ENCODE measurements at regions not wholly inside any gene's neighbourhood (a gene's known extent, or its start where the extent isn't known, plus 50 kb on each side); places are given as distances from the start of the nearest gene placed in this dataset.

GRCh38 chr12:22967171-22967570 is 342.2 kb downstream of the ETNK1 start:
- no peak overlapping the region for H3K4me3 Mint-ChIP-seq

GRCh38 chr12:22969521-22969920 is 344.6 kb downstream of the ETNK1 start:
- Mint-ChIP-seq H3K27ac (no peak overlapping the region), H3K4me3 (no peak overlapping the region), H3K27me3 (no peaks in the 10 kb centered on the region), H3K36me3 (no peaks in the 10 kb centered on the region), H3K9me3 (peaks cover 0 to 4% (median 0%) of the 10 kb centered on the region in 3 donors), H3K4me1 (no peaks in the 10 kb centered on the region)
- H3K27ac ChIP-seq (ENCODE audit: low read length), result no peak overlapping the region
- no peak overlapping the region for H3K4me3 ChIP-seq (ENCODE audit: control insufficient read depth in 1 of 2, extremely low read depth in 1 of 2, low read length in 1 of 2)
- no CpG with 5 or more reads among the region's 4 CpGs for WGBS (ENCODE audit: insufficient coverage)
- CTCF ChIA-PET, result no interaction called here
- no peaks in the 10 kb centered on the region for H3K27me3 ChIP-seq (replicated peaks in 1 of 2; ENCODE audit: control insufficient read depth in 2 of 2, extremely low read depth in 1 of 2, insufficient read depth in 2 of 2, low read length in 1 of 2)
- ATAC-seq (replicated peaks in 1 of 4), result no peak
- H3K9me3 ChIP-seq, result no peaks in the 10 kb centered on the region
- DNase-seq, result no peak
- H3K4me1 ChIP-seq (ENCODE audit: control insufficient read depth in 1 of 2, extremely low read depth in 1 of 2, insufficient read depth in 2 of 2, low read length in 2 of 2), result no peaks in the 10 kb centered on the region
- POLR2A ChIA-PET, result no interaction called here
- no peaks in the 10 kb centered on the region for H3K36me3 ChIP-seq (ENCODE audit: control insufficient read depth in 2 of 2, extremely low read depth in 1 of 2, insufficient read depth in 1 of 2, low read length in 1 of 2)

More at GRCh38 chr12:22967171-22967570, 342.2 kb downstream of the ETNK1 start:
- DNase-seq, result no peak
- Histone ChIP-seq H3K36me3 (ENCODE audit: control insufficient read depth in 2 of 2, extremely low read depth in 1 of 2, insufficient read depth in 1 of 2, low read length in 1 of 2) (no peaks in the 10 kb centered on the region), H3K4me3 (ENCODE audit: control insufficient read depth in 1 of 2, extremely low read depth in 1 of 2, low read length in 1 of 2) (no peak overlapping the region), H3K4me1 (ENCODE audit: control insufficient read depth in 1 of 2, extremely low read depth in 1 of 2, insufficient read depth in 2 of 2, low read length in 2 of 2) (no peaks in the 10 kb centered on the region), H3K9me3 (no peaks in the 10 kb centered on the region), H3K27me3 (replicated peaks in 1 of 2; ENCODE audit: control insufficient read depth in 2 of 2, extremely low read depth in 1 of 2, insufficient read depth in 2 of 2, low read length in 1 of 2) (no peaks in the 10 kb centered on the region), H3K27ac (ENCODE audit: low read length) (no peak overlapping the region)
- peaks cover 0 to 6% (median 0%) of the 10 kb centered on the region in 3 donors for H3K9me3 Mint-ChIP-seq
- POLR2A ChIA-PET, result no interaction called here
- H3K4me1 Mint-ChIP-seq, result no peaks in the 10 kb centered on the region
- CTCF ChIA-PET, result no interaction called here
- ATAC-seq (replicated peaks in 1 of 4), result no peak
- no peaks in the 10 kb centered on the region for H3K27me3 Mint-ChIP-seq
- H3K27ac Mint-ChIP-seq, result no peak overlapping the region
- H3K36me3 Mint-ChIP-seq, result no peaks in the 10 kb centered on the region

GRCh38 chr12:22971247-22971646 is 346.3 kb downstream of the ETNK1 start:
- no peak for ATAC-seq (replicated peaks in 1 of 4)
- H3K4me3 Mint-ChIP-seq, result no peak overlapping the region

GRCh38 chr12:22971701-22972191 is 346.8 kb downstream of the ETNK1 start:
- 78% methylated on average over 4 of the region's 12 CpGs for WGBS (ENCODE audit: insufficient coverage)
- ATAC-seq (replicated peaks in 1 of 4) (no peak), DNase-seq (no peak)
- Mint-ChIP-seq H3K36me3 (no peaks in the 10 kb centered on the region), H3K27ac (no peak overlapping the region), H3K4me1 (no peaks in the 10 kb centered on the region), H3K4me3 (no peak overlapping the region), H3K9me3 (peaks cover 0 to 4% (median 0%) of the 10 kb centered on the region in 3 donors), H3K27me3 (no peaks in the 10 kb centered on the region)
- Histone ChIP-seq H3K4me1 (ENCODE audit: control insufficient read depth in 1 of 2, extremely low read depth in 1 of 2, insufficient read depth in 2 of 2, low read length in 2 of 2) (no peaks in the 10 kb centered on the region), H3K27ac (ENCODE audit: low read length) (no peak overlapping the region), H3K36me3 (ENCODE audit: control insufficient read depth in 2 of 2, extremely low read depth in 1 of 2, insufficient read depth in 1 of 2, low read length in 1 of 2) (no peaks in the 10 kb centered on the region), H3K27me3 (replicated peaks in 1 of 2; ENCODE audit: control insufficient read depth in 2 of 2, extremely low read depth in 1 of 2, insufficient read depth in 2 of 2, low read length in 1 of 2) (no peaks in the 10 kb centered on the region), H3K9me3 (no peaks in the 10 kb centered on the region), H3K4me3 (ENCODE audit: control insufficient read depth in 1 of 2, extremely low read depth in 1 of 2, low read length in 1 of 2) (no peak overlapping the region)
- CTCF ChIA-PET, result no interaction called here
- POLR2A ChIA-PET, result no interaction called here

More at GRCh38 chr12:22971247-22971646, 346.3 kb downstream of the ETNK1 start:
- DNase-seq, result no peak
- no peak overlapping the region for H3K4me3 ChIP-seq (ENCODE audit: control insufficient read depth in 1 of 2, extremely low read depth in 1 of 2, low read length in 1 of 2)
- H3K36me3 ChIP-seq (ENCODE audit: control insufficient read depth in 2 of 2, extremely low read depth in 1 of 2, insufficient read depth in 1 of 2, low read length in 1 of 2), result no peaks in the 10 kb centered on the region
- Mint-ChIP-seq H3K4me1 (no peaks in the 10 kb centered on the region), H3K27ac (no peak overlapping the region), H3K27me3 (no peaks in the 10 kb centered on the region), H3K36me3 (no peaks in the 10 kb centered on the region), H3K9me3 (peaks cover 0 to 4% (median 0%) of the 10 kb centered on the region in 3 donors)
- no peaks in the 10 kb centered on the region for H3K4me1 ChIP-seq (ENCODE audit: control insufficient read depth in 1 of 2, extremely low read depth in 1 of 2, insufficient read depth in 2 of 2, low read length in 2 of 2)
- 80% methylated on average over 1 of the region's 6 CpGs for WGBS (ENCODE audit: insufficient coverage)
- H3K9me3 ChIP-seq, result no peaks in the 10 kb centered on the region
- ChIA-PET CTCF (no interaction called here), POLR2A (no interaction called here)
- no peaks in the 10 kb centered on the region for H3K27me3 ChIP-seq (replicated peaks in 1 of 2; ENCODE audit: control insufficient read depth in 2 of 2, extremely low read depth in 1 of 2, insufficient read depth in 2 of 2, low read length in 1 of 2)
- H3K27ac ChIP-seq (ENCODE audit: low read length), result no peak overlapping the region

GRCh38 chr12:22974865-22975264 is 349.9 kb downstream of the ETNK1 start:
- Histone ChIP-seq H3K36me3 (ENCODE audit: control insufficient read depth in 2 of 2, extremely low read depth in 1 of 2, insufficient read depth in 1 of 2, low read length in 1 of 2) (no peaks in the 10 kb centered on the region), H3K9me3 (no peaks in the 10 kb centered on the region), H3K4me1 (ENCODE audit: control insufficient read depth in 1 of 2, extremely low read depth in 1 of 2, insufficient read depth in 2 of 2, low read length in 2 of 2) (no peaks in the 10 kb centered on the region), H3K27me3 (replicated peaks in 1 of 2; ENCODE audit: control insufficient read depth in 2 of 2, extremely low read depth in 1 of 2, insufficient read depth in 2 of 2, low read length in 1 of 2) (no peaks in the 10 kb centered on the region), H3K4me3 (ENCODE audit: control insufficient read depth in 1 of 2, extremely low read depth in 1 of 2, low read length in 1 of 2) (no peak overlapping the region), H3K27ac (ENCODE audit: low read length) (no peak overlapping the region)
- Mint-ChIP-seq H3K36me3 (no peaks in the 10 kb centered on the region), H3K27me3 (no peaks in the 10 kb centered on the region), H3K4me3 (no peak overlapping the region), H3K27ac (no peak overlapping the region), H3K9me3 (peaks cover 0 to 4% (median 0%) of the 10 kb centered on the region in 3 donors), H3K4me1 (no peaks in the 10 kb centered on the region)
- ATAC-seq (replicated peaks in 1 of 4), result no peak
- no peak for DNase-seq
- POLR2A ChIA-PET, result no interaction called here
- CTCF ChIA-PET, result no interaction called here

- Mint-ChIP-seq H3K4me1 (no peaks in the 10 kb centered on the region), H3K36me3 (no peaks in the 10 kb centered on the region), H3K9me3 (no peaks in the 10 kb centered on the region), H3K27ac (no peak overlapping the region), H3K27me3 (no peaks in the 10 kb centered on the region), H3K4me3 (no peak overlapping the region)
- H3K27me3 ChIP-seq (replicated peaks in 1 of 2; ENCODE audit: control insufficient read depth in 2 of 2, extremely low read depth in 1 of 2, insufficient read depth in 2 of 2, low read length in 1 of 2), result no peaks in the 10 kb centered on the region
- ChIA-PET POLR2A (no interaction called here), CTCF (no interaction called here)
- no peaks in the 10 kb centered on the region for H3K36me3 ChIP-seq (ENCODE audit: control insufficient read depth in 2 of 2, extremely low read depth in 1 of 2, insufficient read depth in 1 of 2, low read length in 1 of 2)
- no peak overlapping the region for H3K27ac ChIP-seq (ENCODE audit: low read length)
- DNase-seq (no peak), ATAC-seq (replicated peaks in 1 of 4) (no peak)
- no peaks in the 10 kb centered on the region for H3K4me1 ChIP-seq (ENCODE audit: control insufficient read depth in 1 of 2, extremely low read depth in 1 of 2, insufficient read depth in 2 of 2, low read length in 2 of 2)
- H3K9me3 ChIP-seq, result no peaks in the 10 kb centered on the region
- no peak overlapping the region for H3K4me3 ChIP-seq (ENCODE audit: control insufficient read depth in 1 of 2, extremely low read depth in 1 of 2, low read length in 1 of 2)
- WGBS (ENCODE audit: insufficient coverage), result no CpG with 5 or more reads among the region's 2 CpGs
Observed at GRCh38 chr12:22978962-22979361, 354.0 kb downstream of the ETNK1 start.

GRCh38 chr12:22979854-22980469 is 355.0 kb downstream of the ETNK1 start:
- Histone ChIP-seq H3K36me3 (ENCODE audit: control insufficient read depth in 2 of 2, extremely low read depth in 1 of 2, insufficient read depth in 1 of 2, low read length in 1 of 2) (no peaks in the 10 kb centered on the region), H3K27ac (ENCODE audit: low read length) (no peak overlapping the region), H3K27me3 (replicated peaks in 1 of 2; ENCODE audit: control insufficient read depth in 2 of 2, extremely low read depth in 1 of 2, insufficient read depth in 2 of 2, low read length in 1 of 2) (no peaks in the 10 kb centered on the region), H3K4me3 (ENCODE audit: control insufficient read depth in 1 of 2, extremely low read depth in 1 of 2, low read length in 1 of 2) (no peak overlapping the region), H3K9me3 (no peaks in the 10 kb centered on the region), H3K4me1 (ENCODE audit: control insufficient read depth in 1 of 2, extremely low read depth in 1 of 2, insufficient read depth in 2 of 2, low read length in 2 of 2) (no peaks in the 10 kb centered on the region)
- 63% methylated on average over 4 of the region's 5 CpGs for WGBS (ENCODE audit: insufficient coverage)
- Mint-ChIP-seq H3K4me1 (no peaks in the 10 kb centered on the region), H3K27ac (no peak overlapping the region), H3K36me3 (no peaks in the 10 kb centered on the region), H3K4me3 (no peak overlapping the region), H3K27me3 (no peaks in the 10 kb centered on the region), H3K9me3 (no peaks in the 10 kb centered on the region)
- ATAC-seq (replicated peaks in 1 of 4), result no peak
- ChIA-PET CTCF (no interaction called here), POLR2A (no interaction called here)
- DNase-seq, result no peak

Data from T-cell (primary cell).